IMR-90 (cell line): ENCODE measurements at regions not wholly inside any gene's neighbourhood (a gene's known extent, or its start where the extent isn't known, plus 50 kb on each side); places are given as distances from the start of the nearest gene placed in this dataset.

Experiments
- ATAC-seq: fragments of 200-7000 bp; cut with Tn5 transposase; 2 replicates; pipeline ENCODE4 v1.9.1; 2020; ENCODE audit warnings: low read depth, mild to moderate bottlenecking, moderate library complexity
- BruUV-seq: library from RNA; stranded (reverse); fragments of 400-500 nt; replicated peaks from 2 replicates; lab custom pipeline; 2021; lab: Mats Ljungman, UMichigan
- CTCF ChIA-PET: fragments of 300-600 bp; formaldehyde crosslinking; extraction: SDS; loops from one replicate; lab custom pipeline; 2021; ENCODE audit warnings: antibody characterized with exemption; lab: Yijun Ruan, JAX
- POLR2A ChIA-PET: fragments of 300-600 bp; sonication (Branson Sonifier 250); formaldehyde crosslinking; loops from one replicate; lab custom pipeline; 2022; ENCODE audit warnings: antibody characterized with exemption; ENCODE audit not compliant: unreplicated experiment; lab: Charles Lee
- DNase-seq: peaks from one replicate; pipeline ENCODE4 v3.0.0; 2013
- H2AFZ ChIP-seq: replicated peaks from 2 replicates; pipeline ENCODE3; 2013; ENCODE audit warnings: low read length, mild to moderate bottlenecking; ENCODE audit not compliant: poor library complexity
- H2AK5ac ChIP-seq: 2 replicates; pipeline ENCODE4 v1.6.1; 2013; ENCODE audit warnings: low read depth, low read length, inconsistent platforms
- H2AK9ac ChIP-seq: replicated peaks from 2 replicates; pipeline ENCODE3; 2013; ENCODE audit warnings: mild to moderate bottlenecking, low read depth, low read length, moderate library complexity; ENCODE audit not compliant: poor library complexity
- H2BK120ac ChIP-seq: 2 replicates; pipeline ENCODE4 v1.6.1; 2013; ENCODE audit warnings: low read depth, low read length, inconsistent platforms
- H2BK15ac ChIP-seq: 3 replicates; pipeline ENCODE4 v1.6.1; 2013; ENCODE audit warnings: low read depth, low read length, inconsistent platforms
- H2BK20ac ChIP-seq: 2 replicates; pipeline ENCODE4 v1.6.1; 2013; ENCODE audit warnings: low read depth, mild to moderate bottlenecking, inconsistent platforms, low read length, moderate library complexity
- H2BK5ac ChIP-seq: 2 replicates; pipeline ENCODE4 v1.6.1; 2013; ENCODE audit warnings: mild to moderate bottlenecking, low read depth, low read length, inconsistent platforms; ENCODE audit not compliant: poor library complexity, severe bottlenecking
- H3K14ac ChIP-seq: replicated peaks from 2 replicates; pipeline ENCODE4 v1.6.1; 2013; ENCODE audit warnings: low read depth, low read length, inconsistent platforms
- H3K18ac ChIP-seq: 2 replicates; pipeline ENCODE4 v1.6.1; 2013; ENCODE audit warnings: low read depth, low read length, control low read depth
- H3K23ac ChIP-seq: 2 replicates; pipeline ENCODE4 v1.6.1; 2013; ENCODE audit warnings: low read depth, low read length, inconsistent platforms
- H3K27ac ChIP-seq: 2 replicates; pipeline ENCODE4 v1.5.1; 2013; ENCODE audit warnings: mild to moderate bottlenecking, control low read depth, low read length; ENCODE audit not compliant: insufficient read depth
- H3K27me3 ChIP-seq: 2 replicates; pipeline ENCODE4 v1.6.1; 2013; ENCODE audit warnings: low read length; ENCODE audit not compliant: control insufficient read depth, insufficient read depth
- H3K36me3 ChIP-seq: 2 replicates; pipeline ENCODE4 v1.6.1; 2013; ENCODE audit warnings: low read length, mixed read lengths; ENCODE audit not compliant: control insufficient read depth, insufficient read depth
- H3K4ac ChIP-seq: 2 replicates; pipeline ENCODE4 v1.6.1; 2013; ENCODE audit warnings: low read depth, low read length, inconsistent platforms
- H3K4me1 ChIP-seq: 2 replicates; pipeline ENCODE4 v1.6.1; 2013; ENCODE audit warnings: low read length, mixed read lengths; ENCODE audit not compliant: control insufficient read depth, insufficient read depth
- H3K4me2 ChIP-seq: 2 replicates; pipeline ENCODE4 v1.6.1; 2013; ENCODE audit warnings: low read depth, mild to moderate bottlenecking, control low read depth, low read length, moderate library complexity
- H3K4me3 ChIP-seq: 2 replicates; pipeline ENCODE4 v1.5.1; 2013; ENCODE audit warnings: low read depth, mild to moderate bottlenecking, control low read depth, low read length, moderate library complexity; ENCODE audit not compliant: insufficient read depth
- H3K56ac ChIP-seq: 2 replicates; pipeline ENCODE4 v1.6.1; 2013; ENCODE audit warnings: low read length, inconsistent platforms; ENCODE audit not compliant: insufficient read depth; ENCODE audit errors: extremely low read depth
- H3K79me1 ChIP-seq, 2 experiments: 2 replicates each; pipeline ENCODE4 v1.6.1; 2013; ENCODE audit warnings: low read length in 2 of 2, inconsistent platforms in 1 of 2, low read depth in 1 of 2
- H3K9ac ChIP-seq: 2 replicates; pipeline ENCODE4 v1.6.1; 2013; ENCODE audit warnings: low read depth, low read length, control low read depth
- H3K9me1 ChIP-seq: 2 replicates; pipeline ENCODE4 v1.6.1; 2013; ENCODE audit warnings: low read length, inconsistent platforms; ENCODE audit not compliant: insufficient read depth
- H3K9me3 ChIP-seq: 2 replicates; pipeline ENCODE4 v1.6.1; 2013; ENCODE audit warnings: low read length; ENCODE audit not compliant: control insufficient read depth, insufficient read depth
- H4K20me1 ChIP-seq: 2 replicates; pipeline ENCODE4 v1.6.1; 2013; ENCODE audit warnings: low read length, inconsistent platforms; ENCODE audit not compliant: insufficient read depth
- H4K5ac ChIP-seq: 2 replicates; pipeline ENCODE4 v1.6.1; 2013; ENCODE audit warnings: mild to moderate bottlenecking, low read depth, low read length, control low read depth
- H4K8ac ChIP-seq, 2 experiments: 2 replicates each; pipeline ENCODE4 v1.6.1; 2013; ENCODE audit warnings: low read depth in 2 of 2, low read length in 2 of 2, control low read depth in 1 of 2, inconsistent platforms in 1 of 2
- H4K91ac ChIP-seq: 2 replicates; pipeline ENCODE4 v1.6.1; 2013; ENCODE audit warnings: low read depth, low read length, inconsistent platforms; ENCODE audit not compliant: insufficient read depth
- BHLHE40 ChIP-seq: fragments of 150-350 bp; IDR thresholded peaks from 2 replicates; pipeline ENCODE4 v1.6.1; 2016; ENCODE audit warnings: mild to moderate bottlenecking, low read depth, low read length
- CEBPB ChIP-seq: IDR thresholded peaks from 2 replicates; pipeline ENCODE4 v1.6.1; 2012; ENCODE audit warnings: low read depth, low read length, improper control_type of control experiment
- CHD1 ChIP-seq: IDR thresholded peaks from 2 replicates; pipeline ENCODE4 v1.6.1; 2012; ENCODE audit warnings: low read depth, low read length, improper control_type of control experiment
- FOS ChIP-seq: fragments of 150-350 bp; IDR thresholded peaks from 2 replicates; pipeline ENCODE4 v1.6.1; 2016; ENCODE audit warnings: low read depth, low read length
- MAZ ChIP-seq: IDR thresholded peaks from 2 replicates; pipeline ENCODE4 v1.6.1; 2012; ENCODE audit warnings: low read depth, mild to moderate bottlenecking, low read length, improper control_type of control experiment, moderate library complexity, borderline replicate concordance
- MXI1 ChIP-seq: IDR thresholded peaks from 2 replicates; pipeline ENCODE4 v1.6.1; 2012; ENCODE audit warnings: low read depth, mild to moderate bottlenecking, low read length, moderate library complexity, borderline replicate concordance
- NFE2L2 ChIP-seq: fragments of 150-350 bp; IDR thresholded peaks from 2 replicates; pipeline ENCODE4 v1.6.1; 2016; ENCODE audit warnings: low read depth, mild to moderate bottlenecking, low read length
- POLR2A ChIP-seq: IDR thresholded peaks from 2 replicates; pipeline ENCODE4 v1.6.1; 2012; ENCODE audit warnings: mild to moderate bottlenecking, low read depth, low read length
- RAD21 ChIP-seq: IDR thresholded peaks from 2 replicates; pipeline ENCODE4 v1.6.1; 2012; ENCODE audit warnings: low read length, improper control_type of control experiment
- RCOR1 ChIP-seq: IDR thresholded peaks from 2 replicates; pipeline ENCODE4 v1.6.1; 2012; ENCODE audit warnings: mild to moderate bottlenecking, low read length, improper control_type of control experiment; ENCODE audit not compliant: insufficient replicate concordance
- RFX5 ChIP-seq: IDR thresholded peaks from 2 replicates; pipeline ENCODE4 v1.8.0; 2012; ENCODE audit warnings: low read depth, mild to moderate bottlenecking, low read length, moderate library complexity
- SMC3 ChIP-seq: fragments of 150-350 bp; IDR thresholded peaks from 2 replicates; pipeline ENCODE4 v1.6.1; 2016; ENCODE audit warnings: low read depth, mild to moderate bottlenecking, antibody characterized with exemption, low read length, moderate library complexity
- USF2 ChIP-seq: fragments of 150-350 bp; IDR thresholded peaks from 2 replicates; pipeline ENCODE4 v1.6.1; 2017; ENCODE audit warnings: mild to moderate bottlenecking, antibody characterized with exemption, low read length, low read depth
- WGBS, 2 experiments: methylation state at CpG; one replicate each; pipeline versions ENCODE4 v1.1.5 to v1.1.7; 2013; ENCODE audit warnings: missing lambda C conversion rate in 2 of 2; ENCODE audit not compliant: insufficient read length in 1 of 2; ENCODE audit errors: extremely low coverage in 2 of 2; 5-methylcytosine and 5-hydroxymethylcytosine counted together
- dilution Hi-C: fragments of 300-500 bp; cut with HindIII; formaldehyde crosslinking; loops from one replicate; pipeline ENCODE4 v1.14.3; 2018; ENCODE audit warnings: low sequenced_read_pairs; ENCODE audit not compliant: unreplicated experiment
- in situ Hi-C: fragments of 300-500 bp; cut with MboI; formaldehyde crosslinking; loops from 3 replicates; pipeline ENCODE4 v1.14.3; 2019; ENCODE audit warnings: low sequenced_read_pairs, inconsistent platforms, mixed read lengths
- intact Hi-C: fragments of 100-400 bp; cut with micrococcal nuclease; formaldehyde crosslinking; loops from 2 replicates; pipeline ENCODE4 v1.10.0; 2022
- TF ChIP-seq, protein P1 (sequence below): fragments of 150-350 bp; IDR thresholded peaks from 2 replicates; pipeline ENCODE4 v1.6.1; 2016; ENCODE audit warnings: low read depth, mild to moderate bottlenecking, low read length, moderate library complexity, borderline replicate concordance
- TF ChIP-seq, protein P2 (sequence below): conservative IDR thresholded peaks from 2 replicates; pipeline ENCODE4 v1.5.1; 2012; ENCODE audit warnings: mild to moderate bottlenecking, low read depth, low read length, improper control_type of control experiment

DNA sequence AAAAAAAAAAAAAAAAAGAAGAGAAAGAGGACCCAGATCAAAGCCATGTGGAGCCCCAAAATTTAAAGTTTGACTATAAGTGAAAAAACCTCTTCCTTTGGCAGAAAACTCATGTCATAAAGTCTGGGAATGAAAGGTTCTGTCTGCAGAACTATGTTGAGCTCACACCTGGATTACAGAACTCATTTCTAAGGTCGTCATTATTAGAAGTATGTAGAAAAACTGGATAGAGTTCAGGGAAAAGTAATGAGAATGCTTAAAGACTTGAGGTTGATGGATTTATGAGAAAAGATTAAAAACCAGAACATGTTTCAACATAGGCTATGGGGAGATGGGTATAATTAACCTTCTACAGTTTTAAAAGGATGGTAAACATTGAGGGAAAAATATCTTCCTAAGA, 90.7 kb upstream of the COL11A1 start:
- no CpG with 5 or more reads among the region's 1 CpG for WGBS, 2 experiments
- Histone ChIP-seq H3K9me1 (no peaks in the 10 kb centered on the region), H3K9ac (no peak overlapping the region), H3K14ac (no peak overlapping the region), H4K5ac (no peak overlapping the region), H3K79me1 (no peaks in the 10 kb centered on the region), H3K18ac (no peak overlapping the region), H4K91ac (no peak overlapping the region), H3K56ac (no peak overlapping the region), H3K4ac (no peak overlapping the region), H3K4me2 (no peak overlapping the region), H2BK20ac (no peak overlapping the region), H3K9me3 (no peaks in the 10 kb centered on the region), H3K27me3 (no peaks in the 10 kb centered on the region), H2AFZ (no peak overlapping the region), H3K4me3 (no peak overlapping the region), H3K23ac (no peak overlapping the region), H2AK5ac (no peak overlapping the region), H3K4me1 (no peaks in the 10 kb centered on the region), H3K36me3 (no peaks in the 10 kb centered on the region), H4K8ac (no peak overlapping the region), H2BK5ac (no peak overlapping the region), H4K20me1 (no peaks in the 10 kb centered on the region), H2BK15ac (no peak overlapping the region), H3K27ac (no peak overlapping the region), H2BK120ac (no peak overlapping the region), H2AK9ac (no peak overlapping the region)
- TF ChIP-seq RCOR1 (no peak), RAD21 (no peak), CEBPB (no peak), SMC3 (no peak), CHD1 (no peak), MXI1 (no peak), USF2 (no peak), POLR2A (no peak), RFX5 (no peak), BHLHE40 (no peak), MAZ (no peak), FOS (no peak), NFE2L2 (no peak)
- TF ChIP-seq, protein P1, sequence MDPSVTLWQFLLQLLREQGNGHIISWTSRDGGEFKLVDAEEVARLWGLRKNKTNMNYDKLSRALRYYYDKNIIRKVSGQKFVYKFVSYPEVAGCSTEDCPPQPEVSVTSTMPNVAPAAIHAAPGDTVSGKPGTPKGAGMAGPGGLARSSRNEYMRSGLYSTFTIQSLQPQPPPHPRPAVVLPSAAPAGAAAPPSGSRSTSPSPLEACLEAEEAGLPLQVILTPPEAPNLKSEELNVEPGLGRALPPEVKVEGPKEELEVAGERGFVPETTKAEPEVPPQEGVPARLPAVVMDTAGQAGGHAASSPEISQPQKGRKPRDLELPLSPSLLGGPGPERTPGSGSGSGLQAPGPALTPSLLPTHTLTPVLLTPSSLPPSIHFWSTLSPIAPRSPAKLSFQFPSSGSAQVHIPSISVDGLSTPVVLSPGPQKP: no peak
- TF ChIP-seq, protein P2, sequence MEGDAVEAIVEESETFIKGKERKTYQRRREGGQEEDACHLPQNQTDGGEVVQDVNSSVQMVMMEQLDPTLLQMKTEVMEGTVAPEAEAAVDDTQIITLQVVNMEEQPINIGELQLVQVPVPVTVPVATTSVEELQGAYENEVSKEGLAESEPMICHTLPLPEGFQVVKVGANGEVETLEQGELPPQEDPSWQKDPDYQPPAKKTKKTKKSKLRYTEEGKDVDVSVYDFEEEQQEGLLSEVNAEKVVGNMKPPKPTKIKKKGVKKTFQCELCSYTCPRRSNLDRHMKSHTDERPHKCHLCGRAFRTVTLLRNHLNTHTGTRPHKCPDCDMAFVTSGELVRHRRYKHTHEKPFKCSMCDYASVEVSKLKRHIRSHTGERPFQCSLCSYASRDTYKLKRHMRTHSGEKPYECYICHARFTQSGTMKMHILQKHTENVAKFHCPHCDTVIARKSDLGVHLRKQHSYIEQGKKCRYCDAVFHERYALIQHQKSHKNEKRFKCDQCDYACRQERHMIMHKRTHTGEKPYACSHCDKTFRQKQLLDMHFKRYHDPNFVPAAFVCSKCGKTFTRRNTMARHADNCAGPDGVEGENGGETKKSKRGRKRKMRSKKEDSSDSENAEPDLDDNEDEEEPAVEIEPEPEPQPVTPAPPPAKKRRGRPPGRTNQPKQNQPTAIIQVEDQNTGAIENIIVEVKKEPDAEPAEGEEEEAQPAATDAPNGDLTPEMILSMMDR: no peak
- POLR2A ChIA-PET: no interaction called here
- dilution Hi-C loops: no loop called here
- no peak for DNase-seq
- in situ Hi-C loops: no loop called here
- BruUV-seq: no TSS peak
- ATAC-seq: no peak
- intact Hi-C loops: no loop called here
- CTCF ChIA-PET: no interaction called here
